ENCODE measurements at regions not wholly inside any gene's neighbourhood (a gene's known extent, or its start where the extent isn't known, plus 50 kb on each side); places are given as distances from the start of the nearest gene placed in this dataset.

DNA sequence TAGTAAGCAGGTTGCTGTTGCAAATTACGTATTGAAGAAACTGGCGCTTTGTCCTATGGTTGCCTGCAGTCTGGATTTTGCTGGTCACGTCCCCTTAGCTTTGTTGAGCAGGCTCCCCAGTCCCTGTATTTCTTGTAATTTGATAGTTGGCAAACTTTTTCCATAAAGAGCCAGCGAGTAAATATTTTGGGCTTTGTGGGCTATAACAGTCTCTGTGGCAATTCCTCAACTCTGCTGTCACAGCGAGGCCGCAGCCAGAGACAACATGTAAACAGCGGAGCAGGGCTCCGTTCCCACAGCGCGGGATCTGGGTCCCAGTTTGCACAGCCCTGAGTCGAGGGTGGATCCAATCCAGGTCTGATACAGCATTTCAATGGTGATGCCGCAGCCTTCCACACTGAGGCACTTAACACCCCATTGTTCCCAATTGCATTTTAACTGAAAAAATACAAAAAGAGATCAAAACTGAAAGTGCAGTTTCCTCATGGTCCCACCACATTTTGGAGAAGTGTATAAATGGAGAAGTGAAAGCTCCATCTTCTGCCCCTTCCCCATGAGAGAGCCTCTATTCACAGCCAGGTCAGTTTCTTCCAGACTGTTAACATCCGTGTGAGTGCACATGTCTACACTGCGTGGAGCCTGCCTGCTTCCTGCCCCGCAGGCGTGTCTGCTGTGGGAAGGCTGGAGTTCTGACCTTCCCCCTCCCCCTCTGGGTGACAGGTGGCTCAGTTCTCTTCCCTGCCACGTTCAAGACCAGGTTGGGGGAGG, 89.1 kb downstream of the RPS6KA4 start:
- peak overlapping the region; percentile 67; the same call in 1 of the 2 replicates for H3K4me3 ChIP-seq
- TF ChIP-seq, protein P1, sequence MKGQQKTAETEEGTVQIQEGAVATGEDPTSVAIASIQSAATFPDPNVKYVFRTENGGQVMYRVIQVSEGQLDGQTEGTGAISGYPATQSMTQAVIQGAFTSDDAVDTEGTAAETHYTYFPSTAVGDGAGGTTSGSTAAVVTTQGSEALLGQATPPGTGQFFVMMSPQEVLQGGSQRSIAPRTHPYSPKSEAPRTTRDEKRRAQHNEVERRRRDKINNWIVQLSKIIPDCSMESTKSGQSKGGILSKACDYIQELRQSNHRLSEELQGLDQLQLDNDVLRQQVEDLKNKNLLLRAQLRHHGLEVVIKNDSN (IDR thresholded peaks at IDR 0.05; ENCODE audit: borderline replicate concordance, extremely low read length, insufficient read depth, low read depth, low read length) = no peak
- TF ChIP-seq RELA (IDR thresholded peaks at IDR 0.05; ENCODE audit: borderline replicate concordance, partially characterized antibody) = no peak
- no peak for TF ChIP-seq ZNF24 (IDR thresholded peaks at IDR 0.05)
- no peak for TF ChIP-seq CBFB (IDR thresholded peaks at IDR 0.05; ENCODE audit: low read depth)
- peak; percentile 33; the same call in 1 of the 2 replicates for TF ChIP-seq MTA2 (IDR thresholded peaks at IDR 0.05; ENCODE audit: low read depth)
- no peak for TF ChIP-seq SIN3A (IDR thresholded peaks at IDR 0.05; ENCODE audit: low read depth, low read length)
- TF ChIP-seq, protein P2, sequence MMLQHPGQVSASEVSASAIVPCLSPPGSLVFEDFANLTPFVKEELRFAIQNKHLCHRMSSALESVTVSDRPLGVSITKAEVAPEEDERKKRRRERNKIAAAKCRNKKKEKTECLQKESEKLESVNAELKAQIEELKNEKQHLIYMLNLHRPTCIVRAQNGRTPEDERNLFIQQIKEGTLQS (IDR thresholded peaks at IDR 0.05; ENCODE audit: borderline replicate concordance, extremely low read depth, low read depth, low read length) = no peak
- TF ChIP-seq TBL1XR1 (IDR thresholded peaks at IDR 0.05; ENCODE audit: low read depth, low read length) = no peak
- TF ChIP-seq, protein P3, sequence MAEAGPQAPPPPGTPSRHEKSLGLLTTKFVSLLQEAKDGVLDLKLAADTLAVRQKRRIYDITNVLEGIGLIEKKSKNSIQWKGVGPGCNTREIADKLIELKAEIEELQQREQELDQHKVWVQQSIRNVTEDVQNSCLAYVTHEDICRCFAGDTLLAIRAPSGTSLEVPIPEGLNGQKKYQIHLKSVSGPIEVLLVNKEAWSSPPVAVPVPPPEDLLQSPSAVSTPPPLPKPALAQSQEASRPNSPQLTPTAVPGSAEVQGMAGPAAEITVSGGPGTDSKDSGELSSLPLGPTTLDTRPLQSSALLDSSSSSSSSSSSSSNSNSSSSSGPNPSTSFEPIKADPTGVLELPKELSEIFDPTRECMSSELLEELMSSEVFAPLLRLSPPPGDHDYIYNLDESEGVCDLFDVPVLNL (IDR thresholded peaks at IDR 0.05; ENCODE audit: low read depth, low read length) = no peak
- TF ChIP-seq NFXL1 (IDR thresholded peaks at IDR 0.05; ENCODE audit: borderline replicate concordance) = no peak
- TF ChIP-seq, protein P4, sequence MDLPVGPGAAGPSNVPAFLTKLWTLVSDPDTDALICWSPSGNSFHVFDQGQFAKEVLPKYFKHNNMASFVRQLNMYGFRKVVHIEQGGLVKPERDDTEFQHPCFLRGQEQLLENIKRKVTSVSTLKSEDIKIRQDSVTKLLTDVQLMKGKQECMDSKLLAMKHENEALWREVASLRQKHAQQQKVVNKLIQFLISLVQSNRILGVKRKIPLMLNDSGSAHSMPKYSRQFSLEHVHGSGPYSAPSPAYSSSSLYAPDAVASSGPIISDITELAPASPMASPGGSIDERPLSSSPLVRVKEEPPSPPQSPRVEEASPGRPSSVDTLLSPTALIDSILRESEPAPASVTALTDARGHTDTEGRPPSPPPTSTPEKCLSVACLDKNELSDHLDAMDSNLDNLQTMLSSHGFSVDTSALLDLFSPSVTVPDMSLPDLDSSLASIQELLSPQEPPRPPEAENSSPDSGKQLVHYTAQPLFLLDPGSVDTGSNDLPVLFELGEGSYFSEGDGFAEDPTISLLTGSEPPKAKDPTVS (IDR thresholded peaks at IDR 0.05; ENCODE audit: low read depth, low read length) = no peak
- TF ChIP-seq ZSCAN29 (IDR thresholded peaks at IDR 0.05) = peak; percentile 82
- TF ChIP-seq TCF7 (IDR thresholded peaks at IDR 0.05; ENCODE audit: borderline replicate concordance) = no peak
- TF ChIP-seq, protein P5, sequence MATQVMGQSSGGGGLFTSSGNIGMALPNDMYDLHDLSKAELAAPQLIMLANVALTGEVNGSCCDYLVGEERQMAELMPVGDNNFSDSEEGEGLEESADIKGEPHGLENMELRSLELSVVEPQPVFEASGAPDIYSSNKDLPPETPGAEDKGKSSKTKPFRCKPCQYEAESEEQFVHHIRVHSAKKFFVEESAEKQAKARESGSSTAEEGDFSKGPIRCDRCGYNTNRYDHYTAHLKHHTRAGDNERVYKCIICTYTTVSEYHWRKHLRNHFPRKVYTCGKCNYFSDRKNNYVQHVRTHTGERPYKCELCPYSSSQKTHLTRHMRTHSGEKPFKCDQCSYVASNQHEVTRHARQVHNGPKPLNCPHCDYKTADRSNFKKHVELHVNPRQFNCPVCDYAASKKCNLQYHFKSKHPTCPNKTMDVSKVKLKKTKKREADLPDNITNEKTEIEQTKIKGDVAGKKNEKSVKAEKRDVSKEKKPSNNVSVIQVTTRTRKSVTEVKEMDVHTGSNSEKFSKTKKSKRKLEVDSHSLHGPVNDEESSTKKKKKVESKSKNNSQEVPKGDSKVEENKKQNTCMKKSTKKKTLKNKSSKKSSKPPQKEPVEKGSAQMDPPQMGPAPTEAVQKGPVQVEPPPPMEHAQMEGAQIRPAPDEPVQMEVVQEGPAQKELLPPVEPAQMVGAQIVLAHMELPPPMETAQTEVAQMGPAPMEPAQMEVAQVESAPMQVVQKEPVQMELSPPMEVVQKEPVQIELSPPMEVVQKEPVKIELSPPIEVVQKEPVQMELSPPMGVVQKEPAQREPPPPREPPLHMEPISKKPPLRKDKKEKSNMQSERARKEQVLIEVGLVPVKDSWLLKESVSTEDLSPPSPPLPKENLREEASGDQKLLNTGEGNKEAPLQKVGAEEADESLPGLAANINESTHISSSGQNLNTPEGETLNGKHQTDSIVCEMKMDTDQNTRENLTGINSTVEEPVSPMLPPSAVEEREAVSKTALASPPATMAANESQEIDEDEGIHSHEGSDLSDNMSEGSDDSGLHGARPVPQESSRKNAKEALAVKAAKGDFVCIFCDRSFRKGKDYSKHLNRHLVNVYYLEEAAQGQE (IDR thresholded peaks at IDR 0.05; ENCODE audit: low read depth, low read length) = no peak
- no peak for TF ChIP-seq POU2F2 (IDR thresholded peaks at IDR 0.05; ENCODE audit: borderline replicate concordance, low read depth, low read length)

More for the DNA sequence above, 89.1 kb downstream of the RPS6KA4 start:
- ATAC-seq (peak; percentile 73), FAIRE-seq (peak; percentile 62), DNase-seq (ENCODE audit: low read depth, low spot score) (peak; percentile 40)
- Histone ChIP-seq H3K4me2 (ENCODE audit: control insufficient read depth, insufficient read depth) (peak overlapping the region; percentile 96), H3K27me3 (replicated peaks in 1 of 2; ENCODE audit: control insufficient read depth in 2 of 2, insufficient read depth in 2 of 2, low read length in 1 of 2) (0 out of 4 replicates have a peak, but pooled peaks cover 0 to 2% of the 10 kb centered on the region in 2 experiments), H3K27ac (ENCODE audit: control insufficient read depth, insufficient read depth) (peak overlapping the region; percentile 58), H3K4me1 (ENCODE audit: control insufficient read depth, insufficient read depth, low read length) (peaks cover 21% of the 10 kb centered on the region), H3K9me3 (replicated peaks; ENCODE audit: control insufficient read depth, insufficient read depth, low read length) (no peaks in the 10 kb centered on the region; the same call in 2 of the 3 replicates), H4K20me1 (ENCODE audit: control insufficient read depth, insufficient read depth) (no peaks in the 10 kb centered on the region), H3K36me3 (ENCODE audit: control insufficient read depth in 2 of 2, insufficient read depth in 2 of 2, low read length in 1 of 2) (no peaks in the 10 kb centered on the region), H3K9ac (ENCODE audit: control insufficient read depth, insufficient read depth, low read length) (peak overlapping the region; percentile 43; the same call in 1 of the 2 replicates), H3K79me2 (ENCODE audit: control insufficient read depth, insufficient read depth, low read length) (no peaks in the 10 kb centered on the region), H2AFZ (ENCODE audit: control insufficient read depth, low read depth, low read length) (peak overlapping the region; percentile 31; the same call in 1 of the 2 replicates)
- in situ Hi-C loops (cut with MboI) (no loop called here), intact Hi-C loops (cut with micrococcal nuclease; ENCODE audit: unreplicated experiment) (loop anchor here (2.0 to 5.0 kb wide), 4 partner anchors 91 to 295 kb away; partner anchors contain the start of genes RPS6KA4 and TRMT112)
- ChIA-PET RAD21 (ENCODE audit: unreplicated experiment) (interaction anchor here (0.6 to 3.5 kb wide), 5 partner anchors 88 to 241 kb away, joined by 3 to 20 read pairs (median 8); no protein-coding TSS in a partner anchor), POLR2A (interaction anchor here (0.6 to 1.0 kb wide), 2 partner anchors 88 to 143 kb away, joined by 3 to 4 read pairs; no protein-coding TSS in a partner anchor), SMC1A (ENCODE audit: uncharacterized antibody, unreplicated experiment) (interaction anchor here (1.1 to 1.6 kb wide), 3 partner anchors 10 to 191 kb away, joined by 3 to 4 read pairs (median 3); no protein-coding TSS in a partner anchor), CTCF (interaction anchor here (0.6 to 4.0 kb wide), 28 partner anchors 9 to 401 kb away, joined by 3 to 52 read pairs (median 7); partner anchors contain the start of genes ESRRA and RPS6KA4)
- no TSS peak for BruUV-seq (replicated peaks)
- 15% methylated on average over 17 of the region's 17 CpGs for WGBS (ENCODE audit: insufficient coverage, insufficient replicate concordance, low lambda C conversion rate, missing lambda C conversion rate)

All from GM12878 (cell line).